ENCODE measurements at regions not wholly inside any gene's neighbourhood (a gene's known extent, or its start where the extent isn't known, plus 50 kb on each side); places are given as distances from the start of the nearest gene placed in this dataset.

GRCh38 chr1:234875328-234875952 is 253.2 kb downstream of the TOMM20 start:
- Mint-ChIP-seq H3K4me1 (peaks cover 75% of the 10 kb centered on the region), H3K9me3 (no peaks in the 10 kb centered on the region), H3K27ac (peak overlapping the region; percentile 85 to 96 (median 91)), H3K27me3 (ENCODE audit: low read depth in 3 of 3) (no peaks in the 10 kb centered on the region), H3K36me3 (peaks cover 0 to 6% of the 10 kb centered on the region in 2 donors), H3K4me3 (no peak overlapping the region)
- Histone ChIP-seq H3K79me2 (ENCODE audit: insufficient read depth, low read length) (no peaks in the 10 kb centered on the region), H3K4me3 (replicated peaks in 1 of 3; ENCODE audit: low read depth in 2 of 3, low read length in 3 of 3) (peak overlapping the region in 1 of 3 experiments; percentile 28), H3K9me3 (replicated peaks in 1 of 2; ENCODE audit: control insufficient read depth in 1 of 2, insufficient read depth in 1 of 2, low read length in 2 of 2) (no peaks in the 10 kb centered on the region), H3K9ac (ENCODE audit: insufficient read depth, low read length, poor library complexity, severe bottlenecking) (peak overlapping the region; percentile 55), H4K20me1 (ENCODE audit: insufficient read depth, low read length) (no peaks in the 10 kb centered on the region), H3K36me3 (replicated peaks in 1 of 2; ENCODE audit: control insufficient read depth in 1 of 2, insufficient read depth in 2 of 2, low read length in 2 of 2) (no peaks in the 10 kb centered on the region), H2AFZ (ENCODE audit: insufficient read depth, low read depth, low read length, poor library complexity, severe bottlenecking) (peak overlapping the region; percentile 10), H3K27me3 (ENCODE audit: control insufficient read depth in 2 of 2, insufficient read depth in 2 of 2, low read length in 2 of 2) (no peaks in the 10 kb centered on the region), H3K4me1 (ENCODE audit: control insufficient read depth in 1 of 2, insufficient read depth in 2 of 2, low read length in 2 of 2) (peaks cover 62 to 74% of the 10 kb centered on the region in 2 donors), H3K27ac (ENCODE audit: low read depth in 1 of 2, low read length in 2 of 2) (peak overlapping the region; percentile 75 to 85), H3K4me2 (replicated peaks; ENCODE audit: extremely low read depth, low read length, poor library complexity, severe bottlenecking) (peak overlapping the region; percentile 35)
- intact Hi-C loops (cut with micrococcal nuclease), result no loop called here
- no peak for DNase-seq
- no peak for TF ChIP-seq CTCF (IDR thresholded peaks at IDR 0.05)
- 55% methylated on average over 15 of the region's 17 CpGs for WGBS (ENCODE audit: insufficient coverage)

DNA sequence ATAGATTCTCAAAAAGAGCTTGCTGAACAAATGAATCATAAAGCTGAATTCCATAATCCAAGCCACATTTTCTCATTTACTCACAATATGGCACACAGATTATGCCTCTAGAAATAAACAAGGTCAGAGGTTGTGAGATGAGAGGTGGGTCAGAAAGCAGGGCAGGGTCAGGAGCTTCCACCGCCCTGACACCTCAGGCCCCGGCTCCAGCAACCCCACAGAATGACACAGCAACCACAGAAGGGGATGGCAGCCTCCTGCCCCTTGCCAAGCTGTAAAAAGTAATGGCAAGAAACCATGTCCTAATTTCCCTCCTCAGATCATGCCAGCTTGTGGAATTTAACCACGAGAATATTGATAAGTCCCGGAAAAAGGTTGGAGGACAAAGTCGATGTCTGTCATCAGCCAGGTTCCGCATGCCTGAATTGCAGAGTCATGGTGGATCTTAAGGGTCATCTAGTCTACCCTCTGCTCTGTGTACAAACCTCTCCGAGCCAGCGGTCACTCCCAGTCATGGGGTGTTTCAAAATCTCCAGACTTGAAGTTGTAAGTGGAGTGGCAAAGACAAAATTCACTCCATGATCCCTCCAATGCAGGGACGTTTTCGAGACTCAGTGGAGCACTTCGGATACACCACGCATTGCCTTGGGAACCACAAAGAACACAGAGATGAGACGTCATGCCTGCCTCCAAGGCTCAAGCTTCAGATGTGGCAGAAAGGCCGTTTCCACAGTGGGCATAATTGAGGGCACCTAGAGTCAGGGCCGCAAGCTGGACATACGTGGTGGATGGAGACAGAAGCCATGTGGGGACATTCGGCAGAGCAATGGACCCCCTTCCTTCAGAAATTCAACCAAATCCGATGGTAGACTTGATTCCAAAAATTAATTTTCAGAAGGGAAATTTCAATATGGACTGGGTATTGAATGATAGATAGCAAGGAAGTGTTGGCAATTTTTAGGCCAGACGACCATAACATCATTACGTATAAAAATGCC is 254.0 kb downstream of the TOMM20 start:
- DNase-seq, result peak; percentile 75 to 83 (median 81)

More for the DNA sequence above, 254.0 kb downstream of the TOMM20 start:
- Histone ChIP-seq H3K9ac (ENCODE audit: insufficient read depth, low read length, poor library complexity, severe bottlenecking) (peak overlapping the region; percentile 19), H3K36me3 (replicated peaks in 1 of 2; ENCODE audit: control insufficient read depth in 1 of 2, insufficient read depth in 2 of 2, low read length in 2 of 2) (no peaks in the 10 kb centered on the region), H3K4me2 (replicated peaks; ENCODE audit: extremely low read depth, low read length, poor library complexity, severe bottlenecking) (peak overlapping the region; percentile 14), H3K4me3 (replicated peaks in 1 of 3; ENCODE audit: low read depth in 2 of 3, low read length in 3 of 3) (peak overlapping the region in 1 of 3 experiments; percentile 38), H3K27ac (ENCODE audit: low read depth in 1 of 2, low read length in 2 of 2) (peak overlapping the region; percentile 63 to 80), H3K27me3 (ENCODE audit: control insufficient read depth in 2 of 2, insufficient read depth in 2 of 2, low read length in 2 of 2) (no peaks in the 10 kb centered on the region), H2AFZ (ENCODE audit: insufficient read depth, low read depth, low read length, poor library complexity, severe bottlenecking) (peak overlapping the region; percentile 49), H3K4me1 (ENCODE audit: control insufficient read depth in 1 of 2, insufficient read depth in 2 of 2, low read length in 2 of 2) (peaks cover 58 to 66% of the 10 kb centered on the region in 2 donors), H3K9me3 (replicated peaks in 1 of 2; ENCODE audit: control insufficient read depth in 1 of 2, insufficient read depth in 1 of 2, low read length in 2 of 2) (no peaks in the 10 kb centered on the region), H3K79me2 (ENCODE audit: insufficient read depth, low read length) (no peaks in the 10 kb centered on the region), H4K20me1 (ENCODE audit: insufficient read depth, low read length) (no peaks in the 10 kb centered on the region)
- TF ChIP-seq CTCF (IDR thresholded peaks at IDR 0.05), result no peak
- peak overlapping the region in 1 of 2 donors; percentile 40 for H3K4me3 Mint-ChIP-seq
- no peaks in the 10 kb centered on the region for H3K9me3 Mint-ChIP-seq
- intact Hi-C loops (cut with micrococcal nuclease), result no loop called here
- H3K27me3 Mint-ChIP-seq (ENCODE audit: low read depth in 3 of 3), result no peaks in the 10 kb centered on the region
- H3K4me1 Mint-ChIP-seq, result peaks cover 69% of the 10 kb centered on the region
- WGBS (ENCODE audit: insufficient coverage), result 52% methylated on average over 13 of the region's 20 CpGs
- H3K27ac Mint-ChIP-seq, result peak overlapping the region; percentile 88 to 96 (median 94)
- peaks cover 0 to 5% of the 10 kb centered on the region in 2 donors for H3K36me3 Mint-ChIP-seq

All from CD14-positive monocyte (primary cell).